Loucy (cell line): ENCODE measurements at regions not wholly inside any gene's neighbourhood (a gene's known extent, or its start where the extent isn't known, plus 50 kb on each side); places are given as distances from the start of the nearest gene placed in this dataset.
"Not testable (repeated sequence)": the region's sequence is repeated elsewhere in the genome, so short reads cannot be mapped to it uniquely, and the experiment has no call there.

Experiments used
- CTCF ChIP-seq: fragments of 200-600 bp; sonication (generic); conservative IDR thresholded peaks from 2 replicates; pipeline ENCODE4 v1.5.1; 2014; ENCODE audit warnings: mild to moderate bottlenecking, antibody characterized with exemption, low read length
- EZH2phosphoT487 ChIP-seq: fragments of 200-600 bp; IDR thresholded peaks from 2 replicates; pipeline ENCODE4 v1.6.1; 2018; ENCODE audit warnings: antibody characterized with exemption, mild to moderate bottlenecking, moderate library complexity, borderline replicate concordance

- not testable (repeated sequence) for TF ChIP-seq EZH2phosphoT487, CTCF
These were observed 360.5 kb downstream of the GATA3 start for GRCh38 chr10:8415029-8415428.
